Aorta (tissue), 5 donors: ENCODE measurements at regions not wholly inside any gene's neighbourhood (a gene's known extent, or its start where the extent isn't known, plus 50 kb on each side); places are given as distances from the start of the nearest gene placed in this dataset.

Experiments
- ATAC-seq: fragments of 200-7000 bp; cut with Tn5 transposase; one replicate; pipeline ENCODE4 v1.9.1; 2022; ENCODE audit warnings: moderate library complexity; ENCODE audit not compliant: low FRiP score
- DNase-seq, 2 donors: peaks; one replicate each; pipeline ENCODE4 v3.0.0-alpha.2; 2020
- H3K27ac ChIP-seq, 2 donors: one replicate each; pipeline ENCODE4 v1.5.1; 2013; ENCODE audit warnings: low read length in 2 of 2, mild to moderate bottlenecking in 2 of 2, moderate library complexity in 2 of 2, control low read depth in 1 of 2, inconsistent platforms in 1 of 2, low read depth in 1 of 2
- H3K27me3 ChIP-seq, 2 donors: one replicate each; pipeline ENCODE4 v1.6.1; 2013; ENCODE audit warnings: control low read depth in 1 of 2, low read length in 1 of 2, mild to moderate bottlenecking in 1 of 2, moderate library complexity in 1 of 2; ENCODE audit not compliant: insufficient read depth in 2 of 2, control insufficient read depth in 1 of 2
- H3K36me3 ChIP-seq, 2 donors: one replicate each; pipeline ENCODE4 v1.6.1; 2013; ENCODE audit warnings: control low read depth in 1 of 2, low read length in 1 of 2, mild to moderate bottlenecking in 1 of 2; ENCODE audit not compliant: insufficient read depth in 2 of 2, control insufficient read depth in 1 of 2
- H3K4me1 ChIP-seq, 2 donors: one replicate each; pipeline ENCODE4 v1.6.1; 2013; ENCODE audit warnings: low read length in 2 of 2, control low read depth in 1 of 2, mild to moderate bottlenecking in 1 of 2, moderate library complexity in 1 of 2; ENCODE audit not compliant: insufficient read depth in 2 of 2, control insufficient read depth in 1 of 2
- H3K4me3 ChIP-seq, 2 donors: one replicate each; pipeline ENCODE4 v1.5.1; 2013; ENCODE audit warnings: low read length in 2 of 2, control low read depth in 1 of 2, mild to moderate bottlenecking in 1 of 2
- H3K9me3 ChIP-seq: one replicate; pipeline ENCODE4 v1.6.1; 2013; ENCODE audit warnings: mild to moderate bottlenecking, low read length; ENCODE audit not compliant: control insufficient read depth
- WGBS, 2 donors: extraction: QIAGEN DNeasy Blood & Tissue Kit; methylation state at CpG; one replicate each; pipeline ENCODE4 v1.1.7; 2013; 5-methylcytosine and 5-hydroxymethylcytosine counted together
- intact Hi-C, 2 donors: fragments of 100-400 bp; cut with DNase I; formaldehyde crosslinking; loops; one replicate each; pipeline versions ENCODE4 v1.14.2 to v1.15.0; 2022
- donor health status: healthy with polysubstance abuse.
- donor health status: Bipolar disorder and iron deficiency.
- donor health status: DM: no; HTN: no; CAD: no.
- donor health status: DM: no; HTN: no; CAD: no.
- donor health status: DM: yes; HTN: yes; CAD: no.

DNA sequence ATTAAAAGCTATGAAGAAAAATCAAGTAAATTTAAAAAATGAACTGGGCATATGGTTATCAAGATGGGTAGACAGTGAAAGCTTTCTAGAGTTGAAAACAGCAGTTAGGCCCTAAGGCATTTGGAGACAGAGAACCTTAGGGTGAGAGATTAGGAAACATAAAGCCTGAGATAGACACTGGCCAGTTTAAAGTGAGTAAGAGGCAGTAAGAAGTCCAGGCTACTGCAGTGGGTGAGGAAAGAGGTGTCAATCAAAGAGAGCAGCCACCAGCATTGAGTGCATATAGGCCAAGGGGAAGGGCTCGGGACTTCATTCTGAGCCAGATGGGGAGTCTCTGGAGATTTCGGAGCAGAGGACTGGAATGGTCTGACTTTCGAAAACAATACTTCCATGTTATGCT, 1360.5 kb upstream of the ADGRL4 start:
- Histone ChIP-seq H3K4me1 (no peaks in the 10 kb centered on the region), H3K27me3 (no peaks in the 10 kb centered on the region), H3K9me3 (no peaks in the 10 kb centered on the region), H3K4me3 (no peak overlapping the region), H3K36me3 (no peaks in the 10 kb centered on the region), H3K27ac (no peak overlapping the region)
- intact Hi-C loops: no loop called here
- ATAC-seq (no peak), DNase-seq (no peak)
- WGBS, 2 donors: 77 to 83% methylated on average over 3 of the region's 3 CpGs

GRCh38 chr1:80365359-80366021, 1359.0 kb upstream of the ADGRL4 start:
- Histone ChIP-seq H3K27ac (no peak overlapping the region), H3K36me3 (no peaks in the 10 kb centered on the region), H3K9me3 (no peaks in the 10 kb centered on the region), H3K27me3 (no peaks in the 10 kb centered on the region), H3K4me1 (no peaks in the 10 kb centered on the region), H3K4me3 (no peak overlapping the region)
- ATAC-seq (no peak), DNase-seq (no peak)
- WGBS, 2 donors: 71 to 74% methylated on average over 5 of the region's 5 CpGs
- intact Hi-C loops: no loop called here

DNA sequence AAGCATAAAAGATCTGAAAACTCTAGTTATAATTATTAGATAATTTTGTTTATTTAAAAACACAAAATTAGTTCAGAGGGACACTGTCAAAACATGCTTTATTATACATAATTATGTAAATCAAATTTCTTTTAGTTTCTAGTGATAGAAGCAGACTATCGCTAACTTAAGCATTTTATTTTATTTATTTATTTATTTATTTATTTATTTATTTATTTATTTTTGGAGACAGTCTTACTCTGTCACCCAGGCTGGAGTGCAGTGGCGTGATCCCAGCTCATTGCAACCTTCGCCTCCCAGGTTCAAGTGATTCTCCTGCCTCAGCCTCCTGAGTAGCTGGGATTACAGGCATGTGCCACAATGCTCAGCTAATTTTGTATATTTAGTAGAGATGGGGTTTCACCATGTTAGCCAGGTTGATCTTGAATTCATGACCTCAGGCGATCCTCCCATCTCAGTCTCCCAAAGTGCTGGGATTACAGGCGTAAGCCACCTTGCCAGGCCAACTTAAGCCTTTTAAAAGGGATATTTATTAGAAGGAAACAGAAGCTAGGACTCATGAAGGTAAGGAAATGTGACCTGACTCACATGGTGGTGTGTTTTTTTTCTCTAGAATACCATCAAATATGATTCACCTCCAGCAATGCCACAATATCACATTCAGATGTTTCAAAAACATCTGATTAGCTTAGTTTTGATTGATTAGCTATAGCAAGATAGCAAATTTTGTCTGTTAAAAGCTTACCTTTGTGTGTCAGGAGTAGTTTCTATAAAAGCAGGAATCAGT, 1357.4 kb upstream of the ADGRL4 start:
- H3K4me3 ChIP-seq: no peak overlapping the region
- no peak overlapping the region for H3K27ac ChIP-seq
- H3K9me3 ChIP-seq: no peaks in the 10 kb centered on the region
- DNase-seq: no peak
- H3K27me3 ChIP-seq: no peaks in the 10 kb centered on the region
- ATAC-seq: no peak
- intact Hi-C loops: no loop called here
- no peaks in the 10 kb centered on the region for H3K36me3 ChIP-seq
- 95 to 97% methylated on average over 5 of the region's 5 CpGs for WGBS, 2 donors
- H3K4me1 ChIP-seq: no peaks in the 10 kb centered on the region

GRCh38 chr1:80359666-80360065, 1353.1 kb upstream of the ADGRL4 start:
- ATAC-seq (no peak), DNase-seq (no peak)
- 86 to 92% methylated on average over 2 of the region's 2 CpGs for WGBS, 2 donors
- no peaks in the 10 kb centered on the region for H3K4me1 ChIP-seq
- H3K36me3 ChIP-seq: no peaks in the 10 kb centered on the region
- no peak overlapping the region for H3K27ac ChIP-seq
- H3K27me3 ChIP-seq: no peaks in the 10 kb centered on the region
- no peak overlapping the region for H3K4me3 ChIP-seq
- intact Hi-C loops: no loop called here
- H3K9me3 ChIP-seq: no peaks in the 10 kb centered on the region

DNA sequence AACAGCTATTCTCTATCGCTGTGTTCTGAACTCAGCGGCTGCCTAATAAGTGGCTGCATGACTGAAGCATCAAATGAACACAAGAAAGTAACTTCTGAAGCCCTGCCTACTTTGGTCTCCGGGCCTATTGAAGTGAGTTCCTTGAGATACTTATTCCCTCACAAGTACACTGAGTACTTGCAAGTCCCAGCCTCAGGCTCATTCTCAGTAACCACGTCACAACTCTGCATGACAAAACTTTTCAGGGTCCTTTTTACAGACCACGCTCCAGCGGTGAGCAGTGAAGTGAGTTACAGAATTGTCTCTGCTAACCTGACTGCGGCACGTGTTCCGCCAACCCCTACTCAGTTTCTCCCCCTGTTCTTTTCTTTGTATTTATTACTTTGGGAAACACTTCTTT, 1342.7 kb upstream of the ADGRL4 start:
- Histone ChIP-seq H3K9me3 (no peaks in the 10 kb centered on the region), H3K36me3 (no peaks in the 10 kb centered on the region), H3K4me3 (no peak overlapping the region), H3K4me1 (no peaks in the 10 kb centered on the region), H3K27me3 (no peaks in the 10 kb centered on the region), H3K27ac (no peak overlapping the region)
- DNase-seq (no peak), ATAC-seq (no peak)
- intact Hi-C loops: no loop called here
- WGBS, 2 donors: 95 to 96% methylated on average over 9 of the region's 9 CpGs

GRCh38 chr1:80341021-80341420, 1334.5 kb upstream of the ADGRL4 start:
- ATAC-seq (no peak), DNase-seq (no peak)
- WGBS, 2 donors: 62 to 69% methylated on average over 3 of the region's 3 CpGs
- Histone ChIP-seq H3K4me1 (no peaks in the 10 kb centered on the region), H3K9me3 (no peaks in the 10 kb centered on the region), H3K4me3 (no peak overlapping the region), H3K27ac (no peak overlapping the region), H3K27me3 (peaks cover 0 to 1% of the 10 kb centered on the region in 2 donors), H3K36me3 (no peaks in the 10 kb centered on the region)
- intact Hi-C loops: no loop called here

DNA sequence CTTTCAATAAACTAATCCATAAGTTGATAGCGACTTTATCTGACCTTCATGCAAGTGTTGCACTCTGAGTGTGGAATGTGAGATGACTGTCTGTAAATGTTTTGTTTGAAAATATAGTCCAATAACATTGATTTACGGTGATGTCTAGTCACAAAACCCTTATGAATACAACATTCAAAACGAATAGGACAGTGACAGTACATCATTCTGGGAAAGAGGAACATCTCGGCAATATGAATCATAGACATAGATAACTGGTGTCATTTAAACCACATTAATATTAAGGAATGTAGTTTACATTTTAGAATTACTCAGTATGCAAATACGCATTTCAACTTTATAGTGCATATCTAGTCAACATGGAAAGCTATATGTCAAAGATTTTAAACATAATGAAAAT, 1311.6 kb upstream of the ADGRL4 start:
- DNase-seq (no peak), ATAC-seq (no peak)
- Histone ChIP-seq H3K36me3 (no peaks in the 10 kb centered on the region), H3K4me3 (no peak overlapping the region), H3K27ac (no peak overlapping the region), H3K4me1 (no peaks in the 10 kb centered on the region), H3K27me3 (no peaks in the 10 kb centered on the region), H3K9me3 (no peaks in the 10 kb centered on the region)
- 65 to 71% methylated on average over 5 of the region's 5 CpGs for WGBS, 2 donors
- intact Hi-C loops: no loop called here

DNA sequence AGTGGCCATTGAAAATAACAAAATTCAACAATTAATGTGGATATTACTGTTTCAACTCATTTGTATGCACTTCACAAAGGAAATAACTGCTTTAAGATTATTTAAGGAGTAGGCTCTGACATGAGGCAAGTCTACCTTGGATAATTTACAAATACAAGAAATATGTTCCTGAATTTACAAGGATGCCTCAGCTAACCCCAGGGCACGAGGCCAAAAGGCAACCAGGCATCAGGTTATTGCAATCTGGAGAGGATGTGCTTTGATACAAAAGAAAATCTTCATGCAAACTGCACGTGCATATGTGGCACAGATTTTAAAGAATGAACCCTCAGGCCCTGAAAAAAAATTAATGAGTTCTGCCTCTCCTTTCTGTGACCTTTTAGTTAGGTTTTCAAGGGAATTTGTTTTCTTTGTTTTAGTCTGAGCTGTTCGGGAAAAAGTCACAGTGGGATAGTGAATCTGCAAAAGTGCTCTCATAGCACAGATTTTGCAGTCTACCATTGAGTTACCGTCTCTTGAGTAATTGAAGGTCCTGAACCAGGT, 1304.2 kb upstream of the ADGRL4 start:
- DNase-seq (no peak), ATAC-seq (no peak)
- no peaks in the 10 kb centered on the region for H3K9me3 ChIP-seq
- intact Hi-C loops: no loop called here
- no peaks in the 10 kb centered on the region for H3K36me3 ChIP-seq
- H3K27ac ChIP-seq: no peak overlapping the region
- H3K4me1 ChIP-seq: no peaks in the 10 kb centered on the region
- 79 to 86% methylated on average over 4 of the region's 4 CpGs for WGBS, 2 donors
- no peak overlapping the region for H3K4me3 ChIP-seq
- no peaks in the 10 kb centered on the region for H3K27me3 ChIP-seq

- Histone ChIP-seq H3K36me3 (no peaks in the 10 kb centered on the region), H3K27me3 (no peaks in the 10 kb centered on the region), H3K4me1 (no peaks in the 10 kb centered on the region), H3K4me3 (no peak overlapping the region), H3K27ac (no peak overlapping the region), H3K9me3 (no peaks in the 10 kb centered on the region)
- WGBS, 2 donors: 81 to 82% methylated on average over 2 of the region's 2 CpGs
- ATAC-seq (no peak), DNase-seq (no peak)
- intact Hi-C loops: no loop called here
These were observed 1298.9 kb upstream of the ADGRL4 start for GRCh38 chr1:80305466-80305865.
